IMR-90 (cell line): ENCODE measurements at regions not wholly inside any gene's neighbourhood (a gene's known extent, or its start where the extent isn't known, plus 50 kb on each side); places are given as distances from the start of the nearest gene placed in this dataset.

ENCODE experiments used
- ATAC-seq: fragments of 200-7000 bp; cut with Tn5 transposase; 2 replicates; pipeline ENCODE4 v1.9.1; 2020; ENCODE audit warnings: low read depth, mild to moderate bottlenecking, moderate library complexity
- BruUV-seq: library from RNA; stranded (reverse); fragments of 400-500 nt; replicated peaks from 2 replicates; lab custom pipeline; 2021; lab: Mats Ljungman, UMichigan
- CTCF ChIA-PET: fragments of 300-600 bp; formaldehyde crosslinking; extraction: SDS; loops from one replicate; lab custom pipeline; 2021; ENCODE audit warnings: antibody characterized with exemption; lab: Yijun Ruan, JAX
- POLR2A ChIA-PET: fragments of 300-600 bp; sonication (Branson Sonifier 250); formaldehyde crosslinking; loops from one replicate; lab custom pipeline; 2022; ENCODE audit warnings: antibody characterized with exemption; ENCODE audit not compliant: unreplicated experiment; lab: Charles Lee
- DNase-seq: peaks from one replicate; pipeline ENCODE4 v3.0.0; 2013
- H2AFZ ChIP-seq: replicated peaks from 2 replicates; pipeline ENCODE3; 2013; ENCODE audit warnings: low read length, mild to moderate bottlenecking; ENCODE audit not compliant: poor library complexity
- H2AK5ac ChIP-seq: 2 replicates; pipeline ENCODE4 v1.6.1; 2013; ENCODE audit warnings: low read depth, low read length, inconsistent platforms
- H2AK9ac ChIP-seq: replicated peaks from 2 replicates; pipeline ENCODE3; 2013; ENCODE audit warnings: mild to moderate bottlenecking, low read depth, low read length, moderate library complexity; ENCODE audit not compliant: poor library complexity
- H2BK120ac ChIP-seq: 2 replicates; pipeline ENCODE4 v1.6.1; 2013; ENCODE audit warnings: low read depth, low read length, inconsistent platforms
- H2BK15ac ChIP-seq: 3 replicates; pipeline ENCODE4 v1.6.1; 2013; ENCODE audit warnings: low read depth, low read length, inconsistent platforms
- H2BK20ac ChIP-seq: 2 replicates; pipeline ENCODE4 v1.6.1; 2013; ENCODE audit warnings: low read depth, mild to moderate bottlenecking, inconsistent platforms, low read length, moderate library complexity
- H2BK5ac ChIP-seq: 2 replicates; pipeline ENCODE4 v1.6.1; 2013; ENCODE audit warnings: mild to moderate bottlenecking, low read depth, low read length, inconsistent platforms; ENCODE audit not compliant: poor library complexity, severe bottlenecking
- H3K14ac ChIP-seq: replicated peaks from 2 replicates; pipeline ENCODE4 v1.6.1; 2013; ENCODE audit warnings: low read depth, low read length, inconsistent platforms
- H3K18ac ChIP-seq: 2 replicates; pipeline ENCODE4 v1.6.1; 2013; ENCODE audit warnings: low read depth, low read length, control low read depth
- H3K23ac ChIP-seq: 2 replicates; pipeline ENCODE4 v1.6.1; 2013; ENCODE audit warnings: low read depth, low read length, inconsistent platforms
- H3K27ac ChIP-seq: 2 replicates; pipeline ENCODE4 v1.5.1; 2013; ENCODE audit warnings: mild to moderate bottlenecking, control low read depth, low read length; ENCODE audit not compliant: insufficient read depth
- H3K27me3 ChIP-seq: 2 replicates; pipeline ENCODE4 v1.6.1; 2013; ENCODE audit warnings: low read length; ENCODE audit not compliant: control insufficient read depth, insufficient read depth
- H3K36me3 ChIP-seq: 2 replicates; pipeline ENCODE4 v1.6.1; 2013; ENCODE audit warnings: low read length, mixed read lengths; ENCODE audit not compliant: control insufficient read depth, insufficient read depth
- H3K4ac ChIP-seq: 2 replicates; pipeline ENCODE4 v1.6.1; 2013; ENCODE audit warnings: low read depth, low read length, inconsistent platforms
- H3K4me1 ChIP-seq: 2 replicates; pipeline ENCODE4 v1.6.1; 2013; ENCODE audit warnings: low read length, mixed read lengths; ENCODE audit not compliant: control insufficient read depth, insufficient read depth
- H3K4me2 ChIP-seq: 2 replicates; pipeline ENCODE4 v1.6.1; 2013; ENCODE audit warnings: low read depth, mild to moderate bottlenecking, control low read depth, low read length, moderate library complexity
- H3K4me3 ChIP-seq: 2 replicates; pipeline ENCODE4 v1.5.1; 2013; ENCODE audit warnings: low read depth, mild to moderate bottlenecking, control low read depth, low read length, moderate library complexity; ENCODE audit not compliant: insufficient read depth
- H3K56ac ChIP-seq: 2 replicates; pipeline ENCODE4 v1.6.1; 2013; ENCODE audit warnings: low read length, inconsistent platforms; ENCODE audit not compliant: insufficient read depth; ENCODE audit errors: extremely low read depth
- H3K79me1 ChIP-seq, 2 experiments: 2 replicates each; pipeline ENCODE4 v1.6.1; 2013; ENCODE audit warnings: low read length in 2 of 2, inconsistent platforms in 1 of 2, low read depth in 1 of 2
- H3K9ac ChIP-seq: 2 replicates; pipeline ENCODE4 v1.6.1; 2013; ENCODE audit warnings: low read depth, low read length, control low read depth
- H3K9me1 ChIP-seq: 2 replicates; pipeline ENCODE4 v1.6.1; 2013; ENCODE audit warnings: low read length, inconsistent platforms; ENCODE audit not compliant: insufficient read depth
- H3K9me3 ChIP-seq: 2 replicates; pipeline ENCODE4 v1.6.1; 2013; ENCODE audit warnings: low read length; ENCODE audit not compliant: control insufficient read depth, insufficient read depth
- H4K20me1 ChIP-seq: 2 replicates; pipeline ENCODE4 v1.6.1; 2013; ENCODE audit warnings: low read length, inconsistent platforms; ENCODE audit not compliant: insufficient read depth
- H4K5ac ChIP-seq: 2 replicates; pipeline ENCODE4 v1.6.1; 2013; ENCODE audit warnings: mild to moderate bottlenecking, low read depth, low read length, control low read depth
- H4K8ac ChIP-seq, 2 experiments: 2 replicates each; pipeline ENCODE4 v1.6.1; 2013; ENCODE audit warnings: low read depth in 2 of 2, low read length in 2 of 2, control low read depth in 1 of 2, inconsistent platforms in 1 of 2
- H4K91ac ChIP-seq: 2 replicates; pipeline ENCODE4 v1.6.1; 2013; ENCODE audit warnings: low read depth, low read length, inconsistent platforms; ENCODE audit not compliant: insufficient read depth
- CEBPB ChIP-seq: IDR thresholded peaks from 2 replicates; pipeline ENCODE4 v1.6.1; 2012; ENCODE audit warnings: low read depth, low read length, improper control_type of control experiment
- CHD1 ChIP-seq: IDR thresholded peaks from 2 replicates; pipeline ENCODE4 v1.6.1; 2012; ENCODE audit warnings: low read depth, low read length, improper control_type of control experiment
- CTCF ChIP-seq: conservative IDR thresholded peaks from 2 replicates; pipeline ENCODE4 v1.5.1; 2012; ENCODE audit warnings: mild to moderate bottlenecking, low read depth, low read length, improper control_type of control experiment
- ELK1 ChIP-seq: fragments of 150-350 bp; IDR thresholded peaks from 2 replicates; pipeline ENCODE4 v1.6.1; 2016; ENCODE audit warnings: low read depth, mild to moderate bottlenecking, low read length, moderate library complexity, borderline replicate concordance
- FOS ChIP-seq: fragments of 150-350 bp; IDR thresholded peaks from 2 replicates; pipeline ENCODE4 v1.6.1; 2016; ENCODE audit warnings: low read depth, low read length
- MAZ ChIP-seq: IDR thresholded peaks from 2 replicates; pipeline ENCODE4 v1.6.1; 2012; ENCODE audit warnings: low read depth, mild to moderate bottlenecking, low read length, improper control_type of control experiment, moderate library complexity, borderline replicate concordance
- MXI1 ChIP-seq: IDR thresholded peaks from 2 replicates; pipeline ENCODE4 v1.6.1; 2012; ENCODE audit warnings: low read depth, mild to moderate bottlenecking, low read length, moderate library complexity, borderline replicate concordance
- NFE2L2 ChIP-seq: fragments of 150-350 bp; IDR thresholded peaks from 2 replicates; pipeline ENCODE4 v1.6.1; 2016; ENCODE audit warnings: low read depth, mild to moderate bottlenecking, low read length
- RAD21 ChIP-seq: IDR thresholded peaks from 2 replicates; pipeline ENCODE4 v1.6.1; 2012; ENCODE audit warnings: low read length, improper control_type of control experiment
- RCOR1 ChIP-seq: IDR thresholded peaks from 2 replicates; pipeline ENCODE4 v1.6.1; 2012; ENCODE audit warnings: mild to moderate bottlenecking, low read length, improper control_type of control experiment; ENCODE audit not compliant: insufficient replicate concordance
- RFX5 ChIP-seq: IDR thresholded peaks from 2 replicates; pipeline ENCODE4 v1.8.0; 2012; ENCODE audit warnings: low read depth, mild to moderate bottlenecking, low read length, moderate library complexity
- SMC3 ChIP-seq: fragments of 150-350 bp; IDR thresholded peaks from 2 replicates; pipeline ENCODE4 v1.6.1; 2016; ENCODE audit warnings: low read depth, mild to moderate bottlenecking, antibody characterized with exemption, low read length, moderate library complexity
- USF2 ChIP-seq: fragments of 150-350 bp; IDR thresholded peaks from 2 replicates; pipeline ENCODE4 v1.6.1; 2017; ENCODE audit warnings: mild to moderate bottlenecking, antibody characterized with exemption, low read length, low read depth
- WGBS, 2 experiments: methylation state at CpG; one replicate each; pipeline versions ENCODE4 v1.1.5 to v1.1.7; 2013; ENCODE audit warnings: missing lambda C conversion rate in 2 of 2; ENCODE audit not compliant: insufficient read length in 1 of 2; ENCODE audit errors: extremely low coverage in 2 of 2; 5-methylcytosine and 5-hydroxymethylcytosine counted together
- dilution Hi-C: fragments of 300-500 bp; cut with HindIII; formaldehyde crosslinking; loops from one replicate; pipeline ENCODE4 v1.14.3; 2018; ENCODE audit warnings: low sequenced_read_pairs; ENCODE audit not compliant: unreplicated experiment
- in situ Hi-C: fragments of 300-500 bp; cut with MboI; formaldehyde crosslinking; loops from 3 replicates; pipeline ENCODE4 v1.14.3; 2019; ENCODE audit warnings: low sequenced_read_pairs, inconsistent platforms, mixed read lengths
- intact Hi-C: fragments of 100-400 bp; cut with micrococcal nuclease; formaldehyde crosslinking; loops from 2 replicates; pipeline ENCODE4 v1.10.0; 2022

- H3K36me3 ChIP-seq: no peaks in the 10 kb centered on the region
- H2BK15ac ChIP-seq: no peak overlapping the region
- ATAC-seq (no peak), DNase-seq (no peak)
- no peak overlapping the region for H3K27ac ChIP-seq
- H3K14ac ChIP-seq: no peak overlapping the region
- H3K56ac ChIP-seq: no peak overlapping the region
- H2BK5ac ChIP-seq: no peak overlapping the region
- dilution Hi-C loops (no loop called here), intact Hi-C loops (no loop called here), in situ Hi-C loops (no loop called here)
- H2AFZ ChIP-seq: no peak overlapping the region
- no peak overlapping the region for H2BK120ac ChIP-seq
- no peaks in the 10 kb centered on the region for H3K27me3 ChIP-seq
- ChIA-PET CTCF (interaction anchor here (1.1 kb wide), 1 partner anchor 12 kb away, joined by 3 read pairs; no protein-coding TSS in a partner anchor), POLR2A (interaction anchor here (0.6 kb wide), 1 partner anchor 67 kb away, joined by 4 read pairs; no protein-coding TSS in a partner anchor)
- no peak overlapping the region for H3K23ac ChIP-seq
- H3K9ac ChIP-seq: no peak overlapping the region
- no peak overlapping the region for H4K5ac ChIP-seq
- no peak overlapping the region for H3K4me2 ChIP-seq
- peaks cover 0 to 4% of the 10 kb centered on the region in 2 experiments; a peak in 1 of 4 replicates for H3K79me1 ChIP-seq
- no peak overlapping the region for H3K18ac ChIP-seq
- H3K9me3 ChIP-seq: no peaks in the 10 kb centered on the region
- no peak overlapping the region for H4K8ac ChIP-seq
- BruUV-seq: no TSS peak
- no peaks in the 10 kb centered on the region; the same call in 1 of the 2 replicates for H4K20me1 ChIP-seq
- H2AK5ac ChIP-seq: no peak overlapping the region
- WGBS, 2 experiments: 85% methylated on average over 4 of the region's 7 CpGs; no CpG with 5 or more reads in 1 of the 2 experiments
- H3K4ac ChIP-seq: no peak overlapping the region
- H3K4me1 ChIP-seq: peaks cover 9% of the 10 kb centered on the region
- H4K91ac ChIP-seq: no peak overlapping the region
- no peak overlapping the region for H2BK20ac ChIP-seq
- TF ChIP-seq CEBPB (no peak), NFE2L2 (no peak), CHD1 (no peak), CTCF (no peak), RFX5 (no peak), MAZ (no peak), ELK1 (no peak), RAD21 (no peak), FOS (no peak), RCOR1 (no peak), MXI1 (no peak), USF2 (no peak), SMC3 (no peak)
- no peak overlapping the region for H2AK9ac ChIP-seq
- no peak overlapping the region for H3K4me3 ChIP-seq
- H3K9me1 ChIP-seq: no peaks in the 10 kb centered on the region; the same call in 1 of the 2 replicates
Measured at GRCh38 chr2:101556033-101556459, 81.1 kb upstream of the RFX8 start.
